ENCODE measurements at regions not wholly inside any gene's neighbourhood (a gene's known extent, or its start where the extent isn't known, plus 50 kb on each side); places are given as distances from the start of the nearest gene placed in this dataset.

- Histone ChIP-seq H3K4me3 (ENCODE audit: low read length) (no peak overlapping the region), H3K36me3 (ENCODE audit: control insufficient read depth, insufficient read depth, low read length) (no peaks in the 10 kb centered on the region), H3K27ac (ENCODE audit: low read length) (no peak overlapping the region), H3K27me3 (ENCODE audit: control insufficient read depth, insufficient read depth, low read length) (no peaks in the 10 kb centered on the region), H3K4me1 (ENCODE audit: control insufficient read depth, insufficient read depth, low read length) (no peaks in the 10 kb centered on the region), H3K9me3 (ENCODE audit: control insufficient read depth, low read depth, low read length) (no peaks in the 10 kb centered on the region)
- WGBS (ENCODE audit: insufficient coverage, low lambda C conversion rate): 95% methylated on average over 4 of the region's 9 CpGs
- no peak for DNase-seq
Measured at GRCh38 chr7:153327683-153328082, 568.1 kb downstream of the ACTR3B start.

- no CpG with 5 or more reads among the region's 3 CpGs for WGBS (ENCODE audit: insufficient coverage, low lambda C conversion rate)
- Histone ChIP-seq H3K9me3 (ENCODE audit: control insufficient read depth, low read depth, low read length) (no peaks in the 10 kb centered on the region), H3K36me3 (ENCODE audit: control insufficient read depth, insufficient read depth, low read length) (no peaks in the 10 kb centered on the region), H3K4me1 (ENCODE audit: control insufficient read depth, insufficient read depth, low read length) (no peaks in the 10 kb centered on the region), H3K27me3 (ENCODE audit: control insufficient read depth, insufficient read depth, low read length) (no peaks in the 10 kb centered on the region), H3K4me3 (ENCODE audit: low read length) (no peak overlapping the region), H3K27ac (ENCODE audit: low read length) (no peak overlapping the region)
- DNase-seq: no peak
Measured at GRCh38 chr7:153331427-153331826, 571.9 kb downstream of the ACTR3B start.

- H3K36me3 ChIP-seq (ENCODE audit: control insufficient read depth, insufficient read depth, low read length): no peaks in the 10 kb centered on the region
- 79% methylated on average over 3 of the region's 5 CpGs for WGBS (ENCODE audit: insufficient coverage, low lambda C conversion rate)
- H3K27ac ChIP-seq (ENCODE audit: low read length): no peak overlapping the region
- DNase-seq: no peak
- H3K9me3 ChIP-seq (ENCODE audit: control insufficient read depth, low read depth, low read length): no peaks in the 10 kb centered on the region
- no peak overlapping the region for H3K4me3 ChIP-seq (ENCODE audit: low read length)
- no peaks in the 10 kb centered on the region for H3K27me3 ChIP-seq (ENCODE audit: control insufficient read depth, insufficient read depth, low read length)
- no peaks in the 10 kb centered on the region for H3K4me1 ChIP-seq (ENCODE audit: control insufficient read depth, insufficient read depth, low read length)
Measured at GRCh38 chr7:153354071-153354470, 594.5 kb downstream of the ACTR3B start.

GRCh38 chr7:153370092-153370491 lies 610.5 kb downstream of the ACTR3B start:
- H3K27ac ChIP-seq (ENCODE audit: low read length): no peak overlapping the region
- H3K9me3 ChIP-seq (ENCODE audit: control insufficient read depth, low read depth, low read length): no peaks in the 10 kb centered on the region
- H3K4me3 ChIP-seq (ENCODE audit: low read length): no peak overlapping the region
- no peak for DNase-seq
- no CpG with 5 or more reads among the region's 5 CpGs for WGBS (ENCODE audit: insufficient coverage, low lambda C conversion rate)
- H3K4me1 ChIP-seq (ENCODE audit: control insufficient read depth, insufficient read depth, low read length): no peaks in the 10 kb centered on the region
- H3K36me3 ChIP-seq (ENCODE audit: control insufficient read depth, insufficient read depth, low read length): no peaks in the 10 kb centered on the region
- H3K27me3 ChIP-seq (ENCODE audit: control insufficient read depth, insufficient read depth, low read length): no peaks in the 10 kb centered on the region

- Histone ChIP-seq H3K4me1 (ENCODE audit: control insufficient read depth, insufficient read depth, low read length) (no peaks in the 10 kb centered on the region), H3K9me3 (ENCODE audit: control insufficient read depth, low read depth, low read length) (no peaks in the 10 kb centered on the region), H3K27me3 (ENCODE audit: control insufficient read depth, insufficient read depth, low read length) (no peaks in the 10 kb centered on the region), H3K27ac (ENCODE audit: low read length) (no peak overlapping the region), H3K36me3 (ENCODE audit: control insufficient read depth, insufficient read depth, low read length) (no peaks in the 10 kb centered on the region), H3K4me3 (ENCODE audit: low read length) (no peak overlapping the region)
- no CpG with 5 or more reads among the region's 7 CpGs for WGBS (ENCODE audit: insufficient coverage, low lambda C conversion rate)
- no peak for DNase-seq
Measured at GRCh38 chr7:153380636-153381035, 621.1 kb downstream of the ACTR3B start.

GRCh38 chr7:153381275-153382040 lies 621.9 kb downstream of the ACTR3B start:
- Histone ChIP-seq H3K36me3 (ENCODE audit: control insufficient read depth, insufficient read depth, low read length) (no peaks in the 10 kb centered on the region), H3K27me3 (ENCODE audit: control insufficient read depth, insufficient read depth, low read length) (no peaks in the 10 kb centered on the region), H3K4me3 (ENCODE audit: low read length) (no peak overlapping the region), H3K9me3 (ENCODE audit: control insufficient read depth, low read depth, low read length) (no peaks in the 10 kb centered on the region), H3K27ac (ENCODE audit: low read length) (no peak overlapping the region), H3K4me1 (ENCODE audit: control insufficient read depth, insufficient read depth, low read length) (no peaks in the 10 kb centered on the region)
- DNase-seq: peak in 1 of 2 donors; percentile 5
- WGBS (ENCODE audit: insufficient coverage, low lambda C conversion rate): 36% methylated on average over 2 of the region's 13 CpGs

- no peaks in the 10 kb centered on the region for H3K27me3 ChIP-seq (ENCODE audit: control insufficient read depth, insufficient read depth, low read length)
- 82% methylated on average over 5 of the region's 8 CpGs for WGBS (ENCODE audit: insufficient coverage, low lambda C conversion rate)
- H3K27ac ChIP-seq (ENCODE audit: low read length): no peak overlapping the region
- no peaks in the 10 kb centered on the region for H3K36me3 ChIP-seq (ENCODE audit: control insufficient read depth, insufficient read depth, low read length)
- no peaks in the 10 kb centered on the region for H3K9me3 ChIP-seq (ENCODE audit: control insufficient read depth, low read depth, low read length)
- no peaks in the 10 kb centered on the region for H3K4me1 ChIP-seq (ENCODE audit: control insufficient read depth, insufficient read depth, low read length)
- DNase-seq: no peak
- no peak overlapping the region for H3K4me3 ChIP-seq (ENCODE audit: low read length)
Measured at GRCh38 chr7:153382641-153383101, 623.1 kb downstream of the ACTR3B start.

- Histone ChIP-seq H3K9me3 (ENCODE audit: control insufficient read depth, low read depth, low read length) (no peaks in the 10 kb centered on the region), H3K27ac (ENCODE audit: low read length) (no peak overlapping the region), H3K36me3 (ENCODE audit: control insufficient read depth, insufficient read depth, low read length) (no peaks in the 10 kb centered on the region), H3K27me3 (ENCODE audit: control insufficient read depth, insufficient read depth, low read length) (no peaks in the 10 kb centered on the region), H3K4me1 (ENCODE audit: control insufficient read depth, insufficient read depth, low read length) (no peaks in the 10 kb centered on the region), H3K4me3 (ENCODE audit: low read length) (no peak overlapping the region)
- DNase-seq: no peak
- no CpG with 5 or more reads among the region's 1 CpG for WGBS (ENCODE audit: insufficient coverage, low lambda C conversion rate)
Measured at GRCh38 chr7:153383781-153384180, 624.2 kb downstream of the ACTR3B start.

- Histone ChIP-seq H3K4me1 (ENCODE audit: control insufficient read depth, insufficient read depth, low read length) (no peaks in the 10 kb centered on the region), H3K9me3 (ENCODE audit: control insufficient read depth, low read depth, low read length) (no peaks in the 10 kb centered on the region), H3K4me3 (ENCODE audit: low read length) (no peak overlapping the region), H3K27me3 (ENCODE audit: control insufficient read depth, insufficient read depth, low read length) (no peaks in the 10 kb centered on the region), H3K36me3 (ENCODE audit: control insufficient read depth, insufficient read depth, low read length) (no peaks in the 10 kb centered on the region), H3K27ac (ENCODE audit: low read length) (no peak overlapping the region)
- DNase-seq: no peak
- WGBS (ENCODE audit: insufficient coverage, low lambda C conversion rate): no CpG with 5 or more reads among the region's 2 CpGs
Measured at GRCh38 chr7:153385502-153385901, 626.0 kb downstream of the ACTR3B start.

GRCh38 chr7:153386556-153386955 lies 627.0 kb downstream of the ACTR3B start:
- no peak overlapping the region for H3K27ac ChIP-seq (ENCODE audit: low read length)
- no CpG with 5 or more reads among the region's 10 CpGs for WGBS (ENCODE audit: insufficient coverage, low lambda C conversion rate)
- no peak overlapping the region for H3K4me3 ChIP-seq (ENCODE audit: low read length)
- no peaks in the 10 kb centered on the region for H3K9me3 ChIP-seq (ENCODE audit: control insufficient read depth, low read depth, low read length)
- no peaks in the 10 kb centered on the region for H3K27me3 ChIP-seq (ENCODE audit: control insufficient read depth, insufficient read depth, low read length)
- no peaks in the 10 kb centered on the region for H3K4me1 ChIP-seq (ENCODE audit: control insufficient read depth, insufficient read depth, low read length)
- H3K36me3 ChIP-seq (ENCODE audit: control insufficient read depth, insufficient read depth, low read length): no peaks in the 10 kb centered on the region
- no peak for DNase-seq

- no peaks in the 10 kb centered on the region for H3K9me3 ChIP-seq (ENCODE audit: control insufficient read depth, low read depth, low read length)
- no peak for DNase-seq
- H3K4me1 ChIP-seq (ENCODE audit: control insufficient read depth, insufficient read depth, low read length): no peaks in the 10 kb centered on the region
- no peak overlapping the region for H3K27ac ChIP-seq (ENCODE audit: low read length)
- H3K36me3 ChIP-seq (ENCODE audit: control insufficient read depth, insufficient read depth, low read length): no peaks in the 10 kb centered on the region
- no peaks in the 10 kb centered on the region for H3K27me3 ChIP-seq (ENCODE audit: control insufficient read depth, insufficient read depth, low read length)
- H3K4me3 ChIP-seq (ENCODE audit: low read length): no peak overlapping the region
Measured at GRCh38 chr7:153388611-153389010, 629.1 kb downstream of the ACTR3B start.

All from large intestine (tissue), 3 donors.